SK-N-SH (cell line): ENCODE measurements at regions not wholly inside any gene's neighbourhood (a gene's known extent, or its start where the extent isn't known, plus 50 kb on each side); places are given as distances from the start of the nearest gene placed in this dataset.

Experiments used
- CTCF ChIA-PET: fragments of 300-600, 350-600 bp; formaldehyde crosslinking; extraction: SDS; loops from one replicate; lab custom pipeline; 2021; lab: Yijun Ruan, JAX
- POLR2A ChIA-PET: fragments of 350-600 bp; sonication (Branson Sonifier 250); formaldehyde crosslinking; extraction: SDS; loops from one replicate; lab custom pipeline; 2020; ENCODE audit warnings: antibody characterized with exemption, inconsistent platforms; lab: Yijun Ruan, JAX
- DNase-seq: peaks from one replicate; pipeline ENCODE4 v3.0.0; 2012
- H2AFZ ChIP-seq: fragments of 200-600 bp; sonication (generic); 2 replicates; pipeline ENCODE4 v1.8.1; 2016; ENCODE audit warnings: antibody characterized with exemption, mild to moderate bottlenecking, low read depth
- H3F3A ChIP-seq: fragments of 200-600 bp; sonication (generic); replicated peaks from 2 replicates; pipeline ENCODE3; 2016; ENCODE audit warnings: antibody characterized with exemption, mild to moderate bottlenecking; ENCODE audit not compliant: insufficient read depth
- H3K27ac ChIP-seq, 2 experiments: fragments of 200-500 bp in 1 of 2; fragments of 200-600 bp in 1 of 2; sonication (Bioruptor generic) in 1 of 2; sonication (generic), shearing (Covaris generic) in 1 of 2; 2 replicates each; pipeline versions ENCODE4 v1.5.1 to v1.6.1; 2014 to 2016; ENCODE audit warnings: low read depth in 2 of 2, inconsistent platforms in 1 of 2, low read length in 1 of 2, mild to moderate bottlenecking in 1 of 2, mixed read lengths in 1 of 2
- H3K27me3 ChIP-seq: fragments of 200-600 bp; sonication (generic), shearing (Covaris generic); 2 replicates; pipeline ENCODE4 v1.6.1; 2016; ENCODE audit warnings: mixed run types; ENCODE audit not compliant: insufficient read depth
- H3K36me3 ChIP-seq, 2 experiments: fragments of 200-500 bp in 1 of 2; fragments of 200-600 bp in 1 of 2; sonication (Bioruptor generic) in 1 of 2; sonication (generic) in 1 of 2; replicated peaks in 1 of 2; 2 replicates each; pipeline versions ENCODE3 to v1.5.1; 2014 to 2016; ENCODE audit warnings: low read length in 1 of 2, mild to moderate bottlenecking in 1 of 2; ENCODE audit not compliant: insufficient read depth in 2 of 2, control insufficient read depth in 1 of 2
- H3K4me1 ChIP-seq, 2 experiments: fragments of 200-500 bp in 1 of 2; fragments of 200-600 bp in 1 of 2; sonication (Bioruptor generic) in 1 of 2; sonication (generic), shearing (Covaris generic) in 1 of 2; 2 replicates each; pipeline versions ENCODE4 v1.5.1 to v1.6.1; 2014 to 2016; ENCODE audit warnings: low read depth in 1 of 2, low read length in 1 of 2, mixed run types in 1 of 2; ENCODE audit not compliant: insufficient read depth in 2 of 2, control insufficient read depth in 1 of 2
- H3K4me2 ChIP-seq: fragments of 200-600 bp; sonication (generic), shearing (Covaris generic); 2 replicates; pipeline ENCODE4 v1.6.1; 2017; ENCODE audit warnings: mixed run types
- H3K4me3 ChIP-seq, 2 experiments: fragments of 200-500 bp in 1 of 2; fragments of 200-600 bp in 1 of 2; sonication (Bioruptor generic) in 1 of 2; sonication (generic), shearing (Covaris generic) in 1 of 2; 2 replicates each; pipeline versions ENCODE4 v1.5.1 to v1.8.1; 2014 to 2016; ENCODE audit warnings: low read depth in 2 of 2, inconsistent platforms in 1 of 2, low read length in 1 of 2, mild to moderate bottlenecking in 1 of 2, mixed read lengths in 1 of 2, moderate library complexity in 1 of 2
- H3K79me2 ChIP-seq: fragments of 200-600 bp; sonication (generic); 2 replicates; pipeline ENCODE4 v1.8.1; 2017; ENCODE audit warnings: mild to moderate bottlenecking; ENCODE audit not compliant: insufficient read depth
- H3K9ac ChIP-seq: fragments of 200-600 bp; sonication (generic); 2 replicates; pipeline ENCODE4 v1.6.1; 2017; ENCODE audit warnings: mixed run types
- H3K9me2 ChIP-seq: fragments of 200-600 bp; sonication (generic); 2 replicates; pipeline ENCODE4 v1.6.1; 2017; ENCODE audit warnings: mixed run types
- H3K9me3 ChIP-seq: fragments of 200-600 bp; sonication (generic); 2 replicates; pipeline ENCODE4 v1.6.1; 2017; ENCODE audit warnings: mixed run types, mild to moderate bottlenecking, moderate library complexity
- H4K20me1 ChIP-seq: fragments of 200-600 bp; sonication (generic); 2 replicates; pipeline ENCODE4 v1.6.1; 2017; ENCODE audit warnings: mild to moderate bottlenecking, mixed run types; ENCODE audit not compliant: insufficient read depth
- ELF1 ChIP-seq: IDR thresholded peaks from 2 replicates; pipeline ENCODE4 v1.4.0; 2012
- FOSL2 ChIP-seq: IDR thresholded peaks from 2 replicates; pipeline ENCODE4 v1.4.0; 2012; ENCODE audit warnings: low read depth, mild to moderate bottlenecking, moderate library complexity, borderline replicate concordance
- FOXJ3 ChIP-seq: sonication (generic); formaldehyde crosslinking; IDR thresholded peaks from 2 replicates; pipeline ENCODE4 v1.5.1; 2020; ENCODE audit warnings: mild to moderate bottlenecking, missing genetic modification reagents
- GABPA ChIP-seq: IDR thresholded peaks from 2 replicates; pipeline ENCODE4 v1.4.0; 2012; ENCODE audit warnings: low read depth, mild to moderate bottlenecking
- JUND ChIP-seq: IDR thresholded peaks from 2 replicates; pipeline ENCODE4 v1.4.0; 2012
- MEF2A ChIP-seq: IDR thresholded peaks from 2 replicates; pipeline ENCODE4 v1.4.0; 2012; ENCODE audit warnings: low read depth, borderline replicate concordance
- RCOR1 ChIP-seq: fragments of 150-350 bp; IDR thresholded peaks from 2 replicates; pipeline ENCODE4 v1.6.1; 2017; ENCODE audit warnings: antibody characterized with exemption, low read length
- SIN3A ChIP-seq: IDR thresholded peaks from 2 replicates; pipeline ENCODE4 v1.6.1; 2012; ENCODE audit warnings: low read depth, mild to moderate bottlenecking, low read length, moderate library complexity, borderline replicate concordance
- TAF1 ChIP-seq: IDR thresholded peaks from 2 replicates; pipeline ENCODE4 v1.6.1; 2012; ENCODE audit warnings: low read depth, mild to moderate bottlenecking, low read length, moderate library complexity, borderline replicate concordance
- TCF12 ChIP-seq: IDR thresholded peaks from 2 replicates; pipeline ENCODE4 v1.4.0; 2012
- WGBS: methylation state at CpG from one replicate; pipeline ENCODE4 v1.1.6; 2017; ENCODE audit warnings: low lambda C conversion rate; 5-methylcytosine and 5-hydroxymethylcytosine counted together
- TF ChIP-seq, protein P1 (sequence below): IDR thresholded peaks from 2 replicates; pipeline ENCODE4 v1.6.1; 2012; ENCODE audit warnings: mild to moderate bottlenecking, low read depth, low read length, moderate library complexity
- TF ChIP-seq, protein P2 (sequence below): fragments of 150-350 bp; IDR thresholded peaks from 2 replicates; pipeline ENCODE4 v1.6.1; 2017; ENCODE audit warnings: antibody characterized with exemption, low read length, low read depth, borderline replicate concordance
- TF ChIP-seq, protein P3 (sequence below): IDR thresholded peaks from 2 replicates; pipeline ENCODE4 v1.4.0; 2012; ENCODE audit warnings: low read depth, borderline replicate concordance
- TF ChIP-seq, protein P4 (sequence below): IDR thresholded peaks from 2 replicates; pipeline ENCODE4 v1.4.0; 2012; ENCODE audit warnings: low read depth
- TF ChIP-seq, protein P5 (sequence below): IDR thresholded peaks from 2 replicates; pipeline ENCODE4 v1.4.0; 2012; ENCODE audit warnings: low read depth, borderline replicate concordance

DNA sequence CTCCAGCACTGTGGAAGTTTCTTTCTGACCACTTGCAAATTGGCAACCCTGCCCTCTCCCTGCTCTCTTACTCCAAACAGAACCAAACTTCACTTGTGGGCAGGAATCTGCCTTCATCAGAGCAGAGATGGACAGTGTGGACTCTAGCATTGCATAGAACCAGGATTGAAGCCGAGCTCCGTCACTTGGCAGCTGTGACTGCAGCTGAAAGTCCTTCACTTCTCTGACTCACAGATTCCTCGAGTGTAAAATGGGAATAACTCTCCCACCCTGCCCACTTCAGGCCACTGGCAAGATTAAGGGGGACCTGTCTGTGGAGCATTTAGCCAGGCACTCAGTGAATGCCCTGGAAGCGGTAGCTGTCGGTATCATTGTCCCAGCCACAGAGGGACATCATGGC is 75.7 kb upstream of the ZBTB40 start (continued):
- TF ChIP-seq, protein P1, sequence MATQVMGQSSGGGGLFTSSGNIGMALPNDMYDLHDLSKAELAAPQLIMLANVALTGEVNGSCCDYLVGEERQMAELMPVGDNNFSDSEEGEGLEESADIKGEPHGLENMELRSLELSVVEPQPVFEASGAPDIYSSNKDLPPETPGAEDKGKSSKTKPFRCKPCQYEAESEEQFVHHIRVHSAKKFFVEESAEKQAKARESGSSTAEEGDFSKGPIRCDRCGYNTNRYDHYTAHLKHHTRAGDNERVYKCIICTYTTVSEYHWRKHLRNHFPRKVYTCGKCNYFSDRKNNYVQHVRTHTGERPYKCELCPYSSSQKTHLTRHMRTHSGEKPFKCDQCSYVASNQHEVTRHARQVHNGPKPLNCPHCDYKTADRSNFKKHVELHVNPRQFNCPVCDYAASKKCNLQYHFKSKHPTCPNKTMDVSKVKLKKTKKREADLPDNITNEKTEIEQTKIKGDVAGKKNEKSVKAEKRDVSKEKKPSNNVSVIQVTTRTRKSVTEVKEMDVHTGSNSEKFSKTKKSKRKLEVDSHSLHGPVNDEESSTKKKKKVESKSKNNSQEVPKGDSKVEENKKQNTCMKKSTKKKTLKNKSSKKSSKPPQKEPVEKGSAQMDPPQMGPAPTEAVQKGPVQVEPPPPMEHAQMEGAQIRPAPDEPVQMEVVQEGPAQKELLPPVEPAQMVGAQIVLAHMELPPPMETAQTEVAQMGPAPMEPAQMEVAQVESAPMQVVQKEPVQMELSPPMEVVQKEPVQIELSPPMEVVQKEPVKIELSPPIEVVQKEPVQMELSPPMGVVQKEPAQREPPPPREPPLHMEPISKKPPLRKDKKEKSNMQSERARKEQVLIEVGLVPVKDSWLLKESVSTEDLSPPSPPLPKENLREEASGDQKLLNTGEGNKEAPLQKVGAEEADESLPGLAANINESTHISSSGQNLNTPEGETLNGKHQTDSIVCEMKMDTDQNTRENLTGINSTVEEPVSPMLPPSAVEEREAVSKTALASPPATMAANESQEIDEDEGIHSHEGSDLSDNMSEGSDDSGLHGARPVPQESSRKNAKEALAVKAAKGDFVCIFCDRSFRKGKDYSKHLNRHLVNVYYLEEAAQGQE, result no peak
- TF ChIP-seq, protein P2, sequence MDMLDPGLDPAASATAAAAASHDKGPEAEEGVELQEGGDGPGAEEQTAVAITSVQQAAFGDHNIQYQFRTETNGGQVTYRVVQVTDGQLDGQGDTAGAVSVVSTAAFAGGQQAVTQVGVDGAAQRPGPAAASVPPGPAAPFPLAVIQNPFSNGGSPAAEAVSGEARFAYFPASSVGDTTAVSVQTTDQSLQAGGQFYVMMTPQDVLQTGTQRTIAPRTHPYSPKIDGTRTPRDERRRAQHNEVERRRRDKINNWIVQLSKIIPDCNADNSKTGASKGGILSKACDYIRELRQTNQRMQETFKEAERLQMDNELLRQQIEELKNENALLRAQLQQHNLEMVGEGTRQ, result no peak
- TF ChIP-seq JUND (no peak), TAF1 (no peak), TCF12 (no peak), GABPA (no peak)
- TF ChIP-seq, protein P3, sequence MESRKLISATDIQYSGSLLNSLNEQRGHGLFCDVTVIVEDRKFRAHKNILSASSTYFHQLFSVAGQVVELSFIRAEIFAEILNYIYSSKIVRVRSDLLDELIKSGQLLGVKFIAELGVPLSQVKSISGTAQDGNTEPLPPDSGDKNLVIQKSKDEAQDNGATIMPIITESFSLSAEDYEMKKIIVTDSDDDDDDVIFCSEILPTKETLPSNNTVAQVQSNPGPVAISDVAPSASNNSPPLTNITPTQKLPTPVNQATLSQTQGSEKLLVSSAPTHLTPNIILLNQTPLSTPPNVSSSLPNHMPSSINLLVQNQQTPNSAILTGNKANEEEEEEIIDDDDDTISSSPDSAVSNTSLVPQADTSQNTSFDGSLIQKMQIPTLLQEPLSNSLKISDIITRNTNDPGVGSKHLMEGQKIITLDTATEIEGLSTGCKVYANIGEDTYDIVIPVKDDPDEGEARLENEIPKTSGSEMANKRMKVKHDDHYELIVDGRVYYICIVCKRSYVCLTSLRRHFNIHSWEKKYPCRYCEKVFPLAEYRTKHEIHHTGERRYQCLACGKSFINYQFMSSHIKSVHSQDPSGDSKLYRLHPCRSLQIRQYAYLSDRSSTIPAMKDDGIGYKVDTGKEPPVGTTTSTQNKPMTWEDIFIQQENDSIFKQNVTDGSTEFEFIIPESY, result no peak
- TF ChIP-seq, protein P4, sequence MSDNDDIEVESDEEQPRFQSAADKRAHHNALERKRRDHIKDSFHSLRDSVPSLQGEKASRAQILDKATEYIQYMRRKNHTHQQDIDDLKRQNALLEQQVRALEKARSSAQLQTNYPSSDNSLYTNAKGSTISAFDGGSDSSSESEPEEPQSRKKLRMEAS, result no peak

DNA sequence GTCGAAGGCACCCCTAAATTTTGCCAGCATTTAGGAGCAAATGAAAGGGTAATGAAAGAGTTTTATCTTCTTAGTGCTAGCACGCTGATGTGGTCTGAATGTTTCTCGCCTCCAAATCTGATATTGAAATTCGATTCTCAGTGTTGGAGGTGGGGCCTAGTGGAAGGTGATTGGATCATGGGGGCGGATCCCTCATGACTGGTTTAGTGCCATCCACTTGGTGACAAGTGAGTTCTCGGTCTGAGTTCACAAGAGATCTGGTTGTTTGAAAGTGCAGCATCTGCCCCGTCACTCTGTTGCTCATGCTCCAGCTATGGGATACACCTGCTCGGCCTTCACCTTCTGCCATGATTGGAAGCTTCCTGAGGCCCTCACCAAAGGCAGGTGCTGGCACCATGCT is 75.1 kb upstream of the ZBTB40 start:
- Histone ChIP-seq H3K9me3 (no peaks in the 10 kb centered on the region), H3K4me2 (no peak overlapping the region), H3K9me2 (no peaks in the 10 kb centered on the region)
- DNase-seq, result no peak
- TF ChIP-seq FOXJ3 (CRISPR knock-in tag), result no peak
- no peak for TF ChIP-seq SIN3A
- TF ChIP-seq MEF2A, result no peak
- no peak for TF ChIP-seq RCOR1
- TF ChIP-seq FOSL2, result no peak
- TF ChIP-seq GABPA, result no peak
- no peak for TF ChIP-seq ELF1
- TF ChIP-seq, protein P2, result no peak
- TF ChIP-seq, protein P5, sequence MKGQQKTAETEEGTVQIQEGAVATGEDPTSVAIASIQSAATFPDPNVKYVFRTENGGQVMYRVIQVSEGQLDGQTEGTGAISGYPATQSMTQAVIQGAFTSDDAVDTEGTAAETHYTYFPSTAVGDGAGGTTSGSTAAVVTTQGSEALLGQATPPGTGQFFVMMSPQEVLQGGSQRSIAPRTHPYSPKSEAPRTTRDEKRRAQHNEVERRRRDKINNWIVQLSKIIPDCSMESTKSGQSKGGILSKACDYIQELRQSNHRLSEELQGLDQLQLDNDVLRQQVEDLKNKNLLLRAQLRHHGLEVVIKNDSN, result no peak
- TF ChIP-seq, all 33 proteins: peak for 0
- H3K79me2 ChIP-seq, result no peaks in the 10 kb centered on the region
- CTCF ChIA-PET, result interaction anchor here (1.2 kb wide), 1 partner anchor 12 kb away, joined by 3 read pairs; no protein-coding TSS in a partner anchor
- H3K27me3 ChIP-seq, result 0 out of 2 replicates have a peak, but pooled peaks cover 1% of the 10 kb centered on the region
- H2AFZ ChIP-seq, result no peak overlapping the region
- H3K27ac ChIP-seq, result no peak overlapping the region
- WGBS, result 62% methylated on average over 8 of the region's 8 CpGs
- H3K9ac ChIP-seq, result no peak overlapping the region
- no peaks in the 10 kb centered on the region for H3F3A ChIP-seq
- peaks cover 0 to 15% of the 10 kb centered on the region in 2 experiments; a peak in 1 of 4 replicates for H3K4me1 ChIP-seq
- no peak overlapping the region for H3K4me3 ChIP-seq
- no peaks in the 10 kb centered on the region for H4K20me1 ChIP-seq
- POLR2A ChIA-PET, result no interaction called here
- no peaks in the 10 kb centered on the region for H3K36me3 ChIP-seq
